ENCODE measurements at regions not wholly inside any gene's neighbourhood (a gene's known extent, or its start where the extent isn't known, plus 50 kb on each side); places are given as distances from the start of the nearest gene placed in this dataset.
"Not testable (repeated sequence)": the region's sequence is repeated elsewhere in the genome, so short reads cannot be mapped to it uniquely, and the experiment has no call there.

GRCh38 chr6:60950221-60950923 is 1335.7 kb downstream of the KHDRBS2 start:
- TF ChIP-seq CTCF (IDR thresholded peaks at IDR 0.05); POLR2AphosphoS5 (IDR thresholded peaks at IDR 0.05; ENCODE audit: low read depth, low read length); REST (IDR thresholded peaks at IDR 0.05; ENCODE audit: insufficient read depth in 1 of 2, low read depth in 2 of 2, low read length in 1 of 2): not testable (repeated sequence)
